ENCODE measurements at regions not wholly inside any gene's neighbourhood (a gene's known extent, or its start where the extent isn't known, plus 50 kb on each side); places are given as distances from the start of the nearest gene placed in this dataset.
"Not testable (repeated sequence)": the region's sequence is repeated elsewhere in the genome, so short reads cannot be mapped to it uniquely, and the experiment has no call there.

DNA sequence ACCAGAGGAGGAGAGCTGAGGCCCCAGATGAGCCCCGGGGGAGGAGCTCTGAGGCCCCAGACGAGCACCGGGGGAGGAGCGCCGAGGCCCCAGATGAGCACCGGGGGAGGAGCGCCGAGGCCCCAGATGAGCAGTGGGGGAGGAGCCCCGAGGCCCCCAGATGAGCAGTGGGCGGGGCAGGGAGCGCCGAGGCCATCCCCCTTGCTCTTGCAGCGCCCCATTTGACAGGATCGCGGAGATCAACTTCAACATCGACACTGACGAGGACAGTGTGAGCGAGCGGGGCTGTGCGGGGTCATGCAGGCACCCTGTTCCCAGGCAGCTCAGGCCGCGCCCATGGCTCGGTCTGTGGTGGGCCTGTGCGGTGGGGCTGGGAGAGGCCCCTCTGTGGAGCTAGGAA is 199.6 kb downstream of the LIPI start:
- not testable (repeated sequence) for H3K79me2 ChIP-seq (replicated peaks; ENCODE audit: insufficient read depth, low read length); H3K36me3 ChIP-seq (ENCODE audit: insufficient read depth, low read length); H3K4me3 ChIP-seq (ENCODE audit: low read length); H3K9ac ChIP-seq (ENCODE audit: low read length); H3K9me2 ChIP-seq (ENCODE audit: insufficient read depth, low read length); H3F3A ChIP-seq (ENCODE audit: insufficient read depth, low read length, poor library complexity, severe bottlenecking); H2AFZ ChIP-seq (ENCODE audit: low read depth, low read length); H3K27me3 ChIP-seq (ENCODE audit: insufficient read depth, low read depth, low read length); H4K20me1 ChIP-seq (ENCODE audit: insufficient read depth); H3K4me2 ChIP-seq (ENCODE audit: low read length); H3K9me3 ChIP-seq (ENCODE audit: low read length); H3K27ac ChIP-seq (ENCODE audit: low read length)

DNA sequence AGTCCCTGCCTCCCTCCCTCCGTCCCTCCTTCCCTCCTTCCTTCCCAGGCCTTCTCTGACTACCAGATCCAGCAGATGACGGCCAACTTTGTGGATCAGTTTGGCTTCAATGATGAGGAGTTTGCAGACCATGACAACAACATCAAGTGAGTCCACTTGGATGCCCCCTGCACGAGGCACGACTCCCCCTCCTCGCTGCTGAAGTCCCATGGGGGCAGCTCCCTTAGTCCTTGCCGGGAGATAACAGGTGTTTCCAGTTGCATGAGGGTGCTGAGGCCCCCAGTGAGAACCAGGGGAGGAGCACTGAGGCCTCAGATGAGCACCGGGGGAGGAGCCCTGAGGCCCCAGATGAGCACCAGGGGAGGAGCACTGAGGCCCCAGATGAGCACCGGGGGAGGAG is 200.0 kb downstream of the LIPI start:
- TF ChIP-seq, protein P1, sequence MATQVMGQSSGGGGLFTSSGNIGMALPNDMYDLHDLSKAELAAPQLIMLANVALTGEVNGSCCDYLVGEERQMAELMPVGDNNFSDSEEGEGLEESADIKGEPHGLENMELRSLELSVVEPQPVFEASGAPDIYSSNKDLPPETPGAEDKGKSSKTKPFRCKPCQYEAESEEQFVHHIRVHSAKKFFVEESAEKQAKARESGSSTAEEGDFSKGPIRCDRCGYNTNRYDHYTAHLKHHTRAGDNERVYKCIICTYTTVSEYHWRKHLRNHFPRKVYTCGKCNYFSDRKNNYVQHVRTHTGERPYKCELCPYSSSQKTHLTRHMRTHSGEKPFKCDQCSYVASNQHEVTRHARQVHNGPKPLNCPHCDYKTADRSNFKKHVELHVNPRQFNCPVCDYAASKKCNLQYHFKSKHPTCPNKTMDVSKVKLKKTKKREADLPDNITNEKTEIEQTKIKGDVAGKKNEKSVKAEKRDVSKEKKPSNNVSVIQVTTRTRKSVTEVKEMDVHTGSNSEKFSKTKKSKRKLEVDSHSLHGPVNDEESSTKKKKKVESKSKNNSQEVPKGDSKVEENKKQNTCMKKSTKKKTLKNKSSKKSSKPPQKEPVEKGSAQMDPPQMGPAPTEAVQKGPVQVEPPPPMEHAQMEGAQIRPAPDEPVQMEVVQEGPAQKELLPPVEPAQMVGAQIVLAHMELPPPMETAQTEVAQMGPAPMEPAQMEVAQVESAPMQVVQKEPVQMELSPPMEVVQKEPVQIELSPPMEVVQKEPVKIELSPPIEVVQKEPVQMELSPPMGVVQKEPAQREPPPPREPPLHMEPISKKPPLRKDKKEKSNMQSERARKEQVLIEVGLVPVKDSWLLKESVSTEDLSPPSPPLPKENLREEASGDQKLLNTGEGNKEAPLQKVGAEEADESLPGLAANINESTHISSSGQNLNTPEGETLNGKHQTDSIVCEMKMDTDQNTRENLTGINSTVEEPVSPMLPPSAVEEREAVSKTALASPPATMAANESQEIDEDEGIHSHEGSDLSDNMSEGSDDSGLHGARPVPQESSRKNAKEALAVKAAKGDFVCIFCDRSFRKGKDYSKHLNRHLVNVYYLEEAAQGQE (IDR thresholded peaks at IDR 0.05; ENCODE audit: borderline replicate concordance): no peak
- TF ChIP-seq RAD21 (conservative IDR thresholded peaks at IDR 0.05) (no peak), POLR2AphosphoS5 (IDR thresholded peaks at IDR 0.05) (no peak), SMC3 (conservative IDR thresholded peaks at IDR 0.05; ENCODE audit: poor library complexity) (no peak), EZH2 (IDR thresholded peaks at IDR 0.05; ENCODE audit: borderline replicate concordance, insufficient read depth, low read length, poor library complexity, severe bottlenecking) (no peak), TAF1 (IDR thresholded peaks at IDR 0.05; ENCODE audit: low read depth) (no peak), EP300 (conservative IDR thresholded peaks at IDR 0.05; ENCODE audit: poor library complexity, severe bottlenecking) (no peak), MXI1 (conservative IDR thresholded peaks at IDR 0.05; ENCODE audit: poor library complexity, severe bottlenecking) (no peak)
- TF ChIP-seq, protein P2, sequence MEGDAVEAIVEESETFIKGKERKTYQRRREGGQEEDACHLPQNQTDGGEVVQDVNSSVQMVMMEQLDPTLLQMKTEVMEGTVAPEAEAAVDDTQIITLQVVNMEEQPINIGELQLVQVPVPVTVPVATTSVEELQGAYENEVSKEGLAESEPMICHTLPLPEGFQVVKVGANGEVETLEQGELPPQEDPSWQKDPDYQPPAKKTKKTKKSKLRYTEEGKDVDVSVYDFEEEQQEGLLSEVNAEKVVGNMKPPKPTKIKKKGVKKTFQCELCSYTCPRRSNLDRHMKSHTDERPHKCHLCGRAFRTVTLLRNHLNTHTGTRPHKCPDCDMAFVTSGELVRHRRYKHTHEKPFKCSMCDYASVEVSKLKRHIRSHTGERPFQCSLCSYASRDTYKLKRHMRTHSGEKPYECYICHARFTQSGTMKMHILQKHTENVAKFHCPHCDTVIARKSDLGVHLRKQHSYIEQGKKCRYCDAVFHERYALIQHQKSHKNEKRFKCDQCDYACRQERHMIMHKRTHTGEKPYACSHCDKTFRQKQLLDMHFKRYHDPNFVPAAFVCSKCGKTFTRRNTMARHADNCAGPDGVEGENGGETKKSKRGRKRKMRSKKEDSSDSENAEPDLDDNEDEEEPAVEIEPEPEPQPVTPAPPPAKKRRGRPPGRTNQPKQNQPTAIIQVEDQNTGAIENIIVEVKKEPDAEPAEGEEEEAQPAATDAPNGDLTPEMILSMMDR (IDR thresholded peaks at IDR 0.05; ENCODE audit: poor library complexity, severe bottlenecking): no peak
- Histone ChIP-seq H3K4me2 (ENCODE audit: low read length) (no peak overlapping the region), H3K4me3 (ENCODE audit: low read length) (no peak overlapping the region), H3K36me3 (ENCODE audit: insufficient read depth, low read length) (no peaks in the 10 kb centered on the region), H3K79me2 (replicated peaks; ENCODE audit: insufficient read depth, low read length) (no peaks in the 10 kb centered on the region), H3K27me3 (ENCODE audit: insufficient read depth, low read depth, low read length) (no peaks in the 10 kb centered on the region), H2AFZ (ENCODE audit: low read depth, low read length) (no peak overlapping the region), H4K20me1 (ENCODE audit: insufficient read depth) (no peaks in the 10 kb centered on the region), H3K9ac (ENCODE audit: low read length) (no peak overlapping the region), H3K9me3 (ENCODE audit: low read length) (no peaks in the 10 kb centered on the region), H3F3A (ENCODE audit: insufficient read depth, low read length, poor library complexity, severe bottlenecking) (no peaks in the 10 kb centered on the region), H3K27ac (ENCODE audit: low read length) (no peak overlapping the region), H3K9me2 (ENCODE audit: insufficient read depth, low read length) (no peaks in the 10 kb centered on the region)

DNA sequence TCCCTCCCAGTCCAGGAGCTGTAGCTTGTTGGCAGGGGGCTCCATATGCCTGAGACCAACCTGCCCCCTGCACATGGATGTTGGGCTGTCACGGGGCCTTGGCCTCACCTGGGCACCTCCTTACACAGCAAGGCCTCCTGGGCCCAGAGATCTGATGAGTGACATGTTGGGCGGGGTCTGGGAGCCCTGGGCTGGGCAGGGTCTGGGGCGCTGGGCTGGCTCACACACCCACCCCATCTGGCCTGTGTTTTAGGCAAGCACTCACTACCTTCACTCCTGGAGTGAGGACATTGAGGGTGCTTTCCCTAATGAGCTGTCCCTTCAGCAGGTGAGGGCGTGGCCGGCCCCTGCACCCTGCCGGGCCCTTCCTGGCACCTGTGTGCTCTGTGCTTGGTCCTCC is 200.8 kb downstream of the LIPI start:
- not testable (repeated sequence) for H3K36me3 ChIP-seq (ENCODE audit: insufficient read depth, low read length); H4K20me1 ChIP-seq (ENCODE audit: insufficient read depth); H2AFZ ChIP-seq (ENCODE audit: low read depth, low read length); H3K79me2 ChIP-seq (replicated peaks; ENCODE audit: insufficient read depth, low read length); H3F3A ChIP-seq (ENCODE audit: insufficient read depth, low read length, poor library complexity, severe bottlenecking); H3K4me2 ChIP-seq (ENCODE audit: low read length); H3K9ac ChIP-seq (ENCODE audit: low read length); H3K9me2 ChIP-seq (ENCODE audit: insufficient read depth, low read length); H3K9me3 ChIP-seq (ENCODE audit: low read length); H3K27ac ChIP-seq (ENCODE audit: low read length); H3K4me3 ChIP-seq (ENCODE audit: low read length); H3K27me3 ChIP-seq (ENCODE audit: insufficient read depth, low read depth, low read length)

DNA sequence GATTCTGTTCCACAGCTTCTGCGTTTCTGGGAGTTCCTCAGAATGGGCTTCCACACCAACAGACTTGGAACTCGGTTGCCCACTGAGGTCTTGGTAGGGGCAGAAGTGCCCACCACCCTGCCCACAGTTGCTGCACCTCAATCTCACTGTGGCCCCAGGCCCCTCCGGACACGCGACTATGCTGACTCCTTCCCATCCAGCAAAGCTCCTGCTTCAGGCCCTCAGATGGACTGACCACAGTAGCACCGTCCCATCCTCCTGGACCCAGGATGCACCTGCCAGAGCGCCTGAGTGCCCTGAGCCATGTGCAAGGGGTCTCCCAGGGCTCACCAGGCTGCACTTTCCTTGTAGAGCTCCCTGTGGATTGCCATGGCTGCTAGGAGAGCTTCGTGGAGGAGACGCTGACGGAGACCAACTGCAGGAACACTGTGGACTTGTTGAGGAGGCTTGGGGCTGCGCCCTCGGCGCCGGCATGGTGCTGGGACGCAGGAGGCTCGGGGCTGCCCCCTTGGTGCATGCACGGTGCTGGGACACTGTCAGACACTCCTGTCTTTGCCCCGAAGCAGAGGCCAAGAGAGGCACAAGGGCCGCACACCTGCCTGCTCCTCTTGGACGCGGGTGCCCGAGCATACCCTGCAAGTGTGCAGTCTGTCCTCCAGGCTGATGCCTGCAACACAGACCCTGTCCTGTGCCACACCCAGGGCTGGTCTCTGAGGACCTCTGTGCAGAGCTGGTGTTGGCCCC is 201.3 kb downstream of the LIPI start:
- not testable (repeated sequence) for H3K4me3 ChIP-seq (ENCODE audit: low read length); H3K27ac ChIP-seq (ENCODE audit: low read length); H3F3A ChIP-seq (ENCODE audit: insufficient read depth, low read length, poor library complexity, severe bottlenecking); H3K79me2 ChIP-seq (replicated peaks; ENCODE audit: insufficient read depth, low read length); H3K9me3 ChIP-seq (ENCODE audit: low read length); H3K27me3 ChIP-seq (ENCODE audit: insufficient read depth, low read depth, low read length); H3K9me2 ChIP-seq (ENCODE audit: insufficient read depth, low read length); H3K9ac ChIP-seq (ENCODE audit: low read length); H3K4me2 ChIP-seq (ENCODE audit: low read length); H3K36me3 ChIP-seq (ENCODE audit: insufficient read depth, low read length); H4K20me1 ChIP-seq (ENCODE audit: insufficient read depth); H2AFZ ChIP-seq (ENCODE audit: low read depth, low read length)

DNA sequence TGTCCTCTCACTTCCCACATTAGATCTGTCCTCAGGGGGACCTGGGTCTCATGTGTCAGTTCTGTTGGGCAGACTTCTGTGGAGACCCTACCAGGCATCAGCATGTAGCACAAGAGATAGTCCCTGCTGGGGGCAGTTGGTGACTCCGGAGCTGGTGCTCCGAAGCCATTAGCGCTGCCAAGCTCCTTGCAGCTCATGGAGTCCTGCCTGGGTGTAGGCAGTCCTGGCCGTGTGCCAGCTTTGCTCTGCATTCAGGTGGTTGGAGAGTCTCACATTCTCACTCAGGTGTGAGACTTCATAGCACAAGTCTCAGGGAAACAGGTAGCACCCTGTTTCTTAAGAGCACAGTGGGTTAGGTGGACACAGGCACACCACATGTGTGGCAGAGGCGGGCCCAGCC is 202.3 kb downstream of the LIPI start:
- H3K9me3 ChIP-seq (ENCODE audit: low read length); H3K27ac ChIP-seq (ENCODE audit: low read length); H4K20me1 ChIP-seq (ENCODE audit: insufficient read depth); H2AFZ ChIP-seq (ENCODE audit: low read depth, low read length); H3F3A ChIP-seq (ENCODE audit: insufficient read depth, low read length, poor library complexity, severe bottlenecking); H3K9ac ChIP-seq (ENCODE audit: low read length); H3K4me3 ChIP-seq (ENCODE audit: low read length); H3K36me3 ChIP-seq (ENCODE audit: insufficient read depth, low read length); H3K4me2 ChIP-seq (ENCODE audit: low read length); H3K9me2 ChIP-seq (ENCODE audit: insufficient read depth, low read length); H3K27me3 ChIP-seq (ENCODE audit: insufficient read depth, low read depth, low read length); H3K79me2 ChIP-seq (replicated peaks; ENCODE audit: insufficient read depth, low read length): not testable (repeated sequence)

Measured in neural cell (in vitro differentiated cells).